K562 (cell line): ENCODE measurements at regions not wholly inside any gene's neighbourhood (a gene's known extent, or its start where the extent isn't known, plus 50 kb on each side); places are given as distances from the start of the nearest gene placed in this dataset. TPM values are rescaled to one million over a fixed set of nuclear protein-coding genes. Genes with fewer than 3 reads are reported as not detected.

Source experiments
- ZNF224 ChIP-seq: sonication (generic); formaldehyde crosslinking; IDR thresholded peaks from 2 replicates; pipeline ENCODE4 v1.8.0; 2022; ENCODE audit warnings: mild to moderate bottlenecking, missing genetic modification reagents
- ZNF263 ChIP-seq: sonication (generic); formaldehyde crosslinking; IDR thresholded peaks from 2 replicates; pipeline ENCODE4 v1.8.0; 2022; ENCODE audit warnings: mild to moderate bottlenecking, missing genetic modification reagents, borderline replicate concordance
- small RNA-seq: library from RNA; depleted of rRNA; stranded (forward); fragments of <200 nt; gene quantifications from one replicate; pipeline ENCODE3, GENCODE V24; 2014
- TF ChIP-seq, protein P1 (sequence below): fragments of 250-450 bp; sonication (Bioruptor Pico); IDR thresholded peaks from 2 replicates; pipeline ENCODE4 v1.8.0; 2022; ENCODE audit warnings: inconsistent platforms
- TF ChIP-seq, protein P2 (sequence below): sonication (generic); formaldehyde crosslinking; IDR thresholded peaks from 2 replicates; pipeline ENCODE4 v1.8.1; 2023; ENCODE audit warnings: missing genetic modification reagents, mild to moderate bottlenecking, borderline replicate concordance
- TF ChIP-seq, protein P3 (sequence below): fragments of 450-650 bp; IDR thresholded peaks from 2 replicates; pipeline ENCODE4 v1.7.0; 2016; ENCODE audit warnings: borderline replicate concordance
- TF ChIP-seq, protein P4 (sequence below): sonication (generic); formaldehyde crosslinking; IDR thresholded peaks from 2 replicates; pipeline ENCODE4 v1.4.0; 2020; ENCODE audit warnings: mild to moderate bottlenecking, missing genetic modification reagents

DNA sequence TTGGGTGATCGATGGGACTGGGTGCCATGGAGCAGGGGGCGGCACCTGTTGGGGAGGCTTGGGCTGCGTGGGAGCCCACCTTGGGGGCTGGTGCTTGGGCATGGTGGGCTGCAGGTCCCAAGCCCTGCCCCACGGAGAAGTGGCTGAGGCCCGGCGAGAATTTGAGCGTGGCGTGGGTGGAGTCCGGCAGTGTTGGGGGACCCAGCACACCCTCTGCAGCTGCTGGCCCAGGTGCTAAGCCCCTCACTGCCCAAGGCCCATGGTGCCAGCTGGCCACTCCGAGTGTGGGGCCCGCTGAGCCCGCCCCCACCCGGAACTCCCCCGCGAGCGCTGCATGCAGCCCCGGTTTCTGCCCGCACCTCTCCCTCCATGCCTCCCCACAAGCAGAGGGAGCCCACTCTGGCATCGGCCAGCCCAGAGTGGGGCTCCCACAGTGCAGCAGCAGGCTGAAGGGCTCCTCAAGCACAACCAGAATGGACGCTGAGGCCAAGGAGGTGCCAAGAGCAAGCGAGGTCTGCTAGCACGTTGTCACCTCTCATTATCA is 1178.6 kb upstream of the CDH10 start (continued):
- TF ChIP-seq, protein P1, sequence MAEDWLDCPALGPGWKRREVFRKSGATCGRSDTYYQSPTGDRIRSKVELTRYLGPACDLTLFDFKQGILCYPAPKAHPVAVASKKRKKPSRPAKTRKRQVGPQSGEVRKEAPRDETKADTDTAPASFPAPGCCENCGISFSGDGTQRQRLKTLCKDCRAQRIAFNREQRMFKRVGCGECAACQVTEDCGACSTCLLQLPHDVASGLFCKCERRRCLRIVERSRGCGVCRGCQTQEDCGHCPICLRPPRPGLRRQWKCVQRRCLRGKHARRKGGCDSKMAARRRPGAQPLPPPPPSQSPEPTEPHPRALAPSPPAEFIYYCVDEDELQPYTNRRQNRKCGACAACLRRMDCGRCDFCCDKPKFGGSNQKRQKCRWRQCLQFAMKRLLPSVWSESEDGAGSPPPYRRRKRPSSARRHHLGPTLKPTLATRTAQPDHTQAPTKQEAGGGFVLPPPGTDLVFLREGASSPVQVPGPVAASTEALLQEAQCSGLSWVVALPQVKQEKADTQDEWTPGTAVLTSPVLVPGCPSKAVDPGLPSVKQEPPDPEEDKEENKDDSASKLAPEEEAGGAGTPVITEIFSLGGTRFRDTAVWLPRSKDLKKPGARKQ: no peak
- TF ChIP-seq, protein P2, sequence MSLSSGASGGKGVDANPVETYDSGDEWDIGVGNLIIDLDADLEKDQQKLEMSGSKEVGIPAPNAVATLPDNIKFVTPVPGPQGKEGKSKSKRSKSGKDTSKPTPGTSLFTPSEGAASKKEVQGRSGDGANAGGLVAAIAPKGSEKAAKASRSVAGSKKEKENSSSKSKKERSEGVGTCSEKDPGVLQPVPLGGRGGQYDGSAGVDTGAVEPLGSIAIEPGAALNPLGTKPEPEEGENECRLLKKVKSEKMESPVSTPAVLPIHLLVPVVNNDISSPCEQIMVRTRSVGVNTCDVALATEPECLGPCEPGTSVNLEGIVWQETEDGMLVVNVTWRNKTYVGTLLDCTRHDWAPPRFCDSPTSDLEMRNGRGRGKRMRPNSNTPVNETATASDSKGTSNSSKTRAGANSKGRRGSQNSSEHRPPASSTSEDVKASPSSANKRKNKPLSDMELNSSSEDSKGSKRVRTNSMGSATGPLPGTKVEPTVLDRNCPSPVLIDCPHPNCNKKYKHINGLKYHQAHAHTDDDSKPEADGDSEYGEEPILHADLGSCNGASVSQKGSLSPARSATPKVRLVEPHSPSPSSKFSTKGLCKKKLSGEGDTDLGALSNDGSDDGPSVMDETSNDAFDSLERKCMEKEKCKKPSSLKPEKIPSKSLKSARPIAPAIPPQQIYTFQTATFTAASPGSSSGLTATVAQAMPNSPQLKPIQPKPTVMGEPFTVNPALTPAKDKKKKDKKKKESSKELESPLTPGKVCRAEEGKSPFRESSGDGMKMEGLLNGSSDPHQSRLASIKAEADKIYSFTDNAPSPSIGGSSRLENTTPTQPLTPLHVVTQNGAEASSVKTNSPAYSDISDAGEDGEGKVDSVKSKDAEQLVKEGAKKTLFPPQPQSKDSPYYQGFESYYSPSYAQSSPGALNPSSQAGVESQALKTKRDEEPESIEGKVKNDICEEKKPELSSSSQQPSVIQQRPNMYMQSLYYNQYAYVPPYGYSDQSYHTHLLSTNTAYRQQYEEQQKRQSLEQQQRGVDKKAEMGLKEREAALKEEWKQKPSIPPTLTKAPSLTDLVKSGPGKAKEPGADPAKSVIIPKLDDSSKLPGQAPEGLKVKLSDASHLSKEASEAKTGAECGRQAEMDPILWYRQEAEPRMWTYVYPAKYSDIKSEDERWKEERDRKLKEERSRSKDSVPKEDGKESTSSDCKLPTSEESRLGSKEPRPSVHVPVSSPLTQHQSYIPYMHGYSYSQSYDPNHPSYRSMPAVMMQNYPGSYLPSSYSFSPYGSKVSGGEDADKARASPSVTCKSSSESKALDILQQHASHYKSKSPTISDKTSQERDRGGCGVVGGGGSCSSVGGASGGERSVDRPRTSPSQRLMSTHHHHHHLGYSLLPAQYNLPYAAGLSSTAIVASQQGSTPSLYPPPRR: no peak
- TF ChIP-seq, protein P3, sequence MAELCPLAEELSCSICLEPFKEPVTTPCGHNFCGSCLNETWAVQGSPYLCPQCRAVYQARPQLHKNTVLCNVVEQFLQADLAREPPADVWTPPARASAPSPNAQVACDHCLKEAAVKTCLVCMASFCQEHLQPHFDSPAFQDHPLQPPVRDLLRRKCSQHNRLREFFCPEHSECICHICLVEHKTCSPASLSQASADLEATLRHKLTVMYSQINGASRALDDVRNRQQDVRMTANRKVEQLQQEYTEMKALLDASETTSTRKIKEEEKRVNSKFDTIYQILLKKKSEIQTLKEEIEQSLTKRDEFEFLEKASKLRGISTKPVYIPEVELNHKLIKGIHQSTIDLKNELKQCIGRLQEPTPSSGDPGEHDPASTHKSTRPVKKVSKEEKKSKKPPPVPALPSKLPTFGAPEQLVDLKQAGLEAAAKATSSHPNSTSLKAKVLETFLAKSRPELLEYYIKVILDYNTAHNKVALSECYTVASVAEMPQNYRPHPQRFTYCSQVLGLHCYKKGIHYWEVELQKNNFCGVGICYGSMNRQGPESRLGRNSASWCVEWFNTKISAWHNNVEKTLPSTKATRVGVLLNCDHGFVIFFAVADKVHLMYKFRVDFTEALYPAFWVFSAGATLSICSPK: no peak
- TF ChIP-seq, protein P4, sequence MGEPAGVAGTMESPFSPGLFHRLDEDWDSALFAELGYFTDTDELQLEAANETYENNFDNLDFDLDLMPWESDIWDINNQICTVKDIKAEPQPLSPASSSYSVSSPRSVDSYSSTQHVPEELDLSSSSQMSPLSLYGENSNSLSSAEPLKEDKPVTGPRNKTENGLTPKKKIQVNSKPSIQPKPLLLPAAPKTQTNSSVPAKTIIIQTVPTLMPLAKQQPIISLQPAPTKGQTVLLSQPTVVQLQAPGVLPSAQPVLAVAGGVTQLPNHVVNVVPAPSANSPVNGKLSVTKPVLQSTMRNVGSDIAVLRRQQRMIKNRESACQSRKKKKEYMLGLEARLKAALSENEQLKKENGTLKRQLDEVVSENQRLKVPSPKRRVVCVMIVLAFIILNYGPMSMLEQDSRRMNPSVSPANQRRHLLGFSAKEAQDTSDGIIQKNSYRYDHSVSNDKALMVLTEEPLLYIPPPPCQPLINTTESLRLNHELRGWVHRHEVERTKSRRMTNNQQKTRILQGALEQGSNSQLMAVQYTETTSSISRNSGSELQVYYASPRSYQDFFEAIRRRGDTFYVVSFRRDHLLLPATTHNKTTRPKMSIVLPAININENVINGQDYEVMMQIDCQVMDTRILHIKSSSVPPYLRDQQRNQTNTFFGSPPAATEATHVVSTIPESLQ: no peak
- TF ChIP-seq ZNF263 (CRISPR knock-in tag) (no peak), ZNF224 (CRISPR knock-in tag) (no peak)

Small RNA genes lying in the stretch of these regions (small RNA-seq; reads per million reads assigned to genes)
- gene AC113347.2 (not detected), gene AC113347.3 (not detected), gene RNU4-43P (not detected)
